CD8-positive, alpha-beta memory T cell (primary cell): ENCODE measurements at regions not wholly inside any gene's neighbourhood (a gene's known extent, or its start where the extent isn't known, plus 50 kb on each side); places are given as distances from the start of the nearest gene placed in this dataset.

ENCODE experiments used
- CTCF ChIA-PET: fragments of 350-600 bp; sonication (Branson Sonifier 250); formaldehyde crosslinking; loops from one replicate; lab custom pipeline; 2021; ENCODE audit warnings: antibody characterized with exemption; lab: Charles Lee
- POLR2A ChIA-PET: fragments of 350-600 bp; sonication (Branson Sonifier 250); formaldehyde crosslinking; loops from one replicate; lab custom pipeline; 2021; ENCODE audit warnings: antibody characterized with exemption; lab: Charles Lee
- DNase-seq, 5 donors: peaks; one replicate each; pipeline versions ENCODE4 v3.0.0 to v3.0.0-alpha.2; 2020 to 2022; ENCODE audit warnings: mixed read lengths in 1 of 5
- H3K27ac ChIP-seq: one replicate; pipeline ENCODE4 v1.7.0; 2013; ENCODE audit warnings: low read depth, mild to moderate bottlenecking, low read length, moderate library complexity
- H3K27me3 ChIP-seq: 2 replicates; pipeline ENCODE4 v1.7.0; 2013; ENCODE audit warnings: low read length, mild to moderate bottlenecking; ENCODE audit not compliant: insufficient read depth, poor library complexity, severe bottlenecking
- H3K36me3 ChIP-seq: 2 replicates; pipeline ENCODE4 v1.7.0; 2013; ENCODE audit warnings: mild to moderate bottlenecking, low read length, moderate library complexity; ENCODE audit not compliant: insufficient read depth
- H3K4me1 ChIP-seq: 2 replicates; pipeline ENCODE4 v1.7.0; 2013; ENCODE audit warnings: mild to moderate bottlenecking, low read length, moderate library complexity; ENCODE audit not compliant: insufficient read depth
- H3K4me3 ChIP-seq: 2 replicates; pipeline ENCODE4 v1.7.0; 2013; ENCODE audit warnings: mild to moderate bottlenecking, low read length
- H3K9me3 ChIP-seq: 2 replicates; pipeline ENCODE4 v1.7.0; 2013; ENCODE audit warnings: mild to moderate bottlenecking, low read length
- H3K27ac Mint-ChIP-seq, 8 donors: one replicate each; pipeline ENCODE4 v1.8.0; 2020 to 2021; ENCODE audit warnings: mixed read lengths in 8 of 8, mild to moderate bottlenecking in 6 of 8, inconsistent platforms in 3 of 8, moderate library complexity in 3 of 8
- H3K27me3 Mint-ChIP-seq, 2 donors: one replicate each; pipeline ENCODE4 v1.8.0; 2020 to 2021; ENCODE audit warnings: mixed read lengths in 2 of 2, mild to moderate bottlenecking in 1 of 2, moderate library complexity in 1 of 2
- H3K36me3 Mint-ChIP-seq, 3 donors: one replicate each; pipeline ENCODE4 v1.8.0; 2020 to 2021; ENCODE audit warnings: mixed read lengths in 3 of 3, inconsistent platforms in 1 of 3, mild to moderate bottlenecking in 1 of 3
- H3K4me1 Mint-ChIP-seq, 3 donors: one replicate each; pipeline ENCODE4 v1.8.0; 2020 to 2021; ENCODE audit warnings: mixed read lengths in 3 of 3, inconsistent platforms in 1 of 3, mild to moderate bottlenecking in 1 of 3
- H3K4me3 Mint-ChIP-seq, 7 donors: one replicate each; pipeline ENCODE4 v1.8.0; 2020 to 2021; ENCODE audit warnings: mixed read lengths in 7 of 7, mild to moderate bottlenecking in 6 of 7, moderate library complexity in 4 of 7, inconsistent platforms in 2 of 7
- H3K9me3 Mint-ChIP-seq, 5 donors: one replicate each; pipeline ENCODE4 v1.8.0; 2020 to 2022; ENCODE audit warnings: mixed read lengths in 5 of 5, mild to moderate bottlenecking in 3 of 5, moderate library complexity in 2 of 5, inconsistent platforms in 1 of 5

- Histone ChIP-seq H3K36me3 (no peaks in the 10 kb centered on the region), H3K4me1 (no peaks in the 10 kb centered on the region), H3K9me3 (no peaks in the 10 kb centered on the region), H3K27me3 (no peaks in the 10 kb centered on the region), H3K27ac (no peak overlapping the region), H3K4me3 (no peak overlapping the region)
- DNase-seq: no peak
- no peak overlapping the region for H3K4me3 Mint-ChIP-seq
- no peaks in the 10 kb centered on the region for H3K27me3 Mint-ChIP-seq
- peak overlapping the region in 1 of 8 donors; percentile 1 for H3K27ac Mint-ChIP-seq
- ChIA-PET POLR2A (no interaction called here), CTCF (no interaction called here)
- H3K9me3 Mint-ChIP-seq: peaks cover 5 to 19% (median 11%) of the 10 kb centered on the region in 5 donors
- H3K4me1 Mint-ChIP-seq: no peaks in the 10 kb centered on the region
- H3K36me3 Mint-ChIP-seq: no peaks in the 10 kb centered on the region
Measured at GRCh38 chr20:11409561-11409960, 508.1 kb upstream of the BTBD3 start.

- H3K9me3 Mint-ChIP-seq: peaks cover 4 to 19% (median 4%) of the 10 kb centered on the region in 5 donors
- H3K36me3 Mint-ChIP-seq: no peaks in the 10 kb centered on the region
- no peak for DNase-seq
- Histone ChIP-seq H3K27ac (no peak overlapping the region), H3K36me3 (no peaks in the 10 kb centered on the region), H3K4me3 (no peak overlapping the region), H3K27me3 (no peaks in the 10 kb centered on the region), H3K9me3 (no peaks in the 10 kb centered on the region), H3K4me1 (no peaks in the 10 kb centered on the region)
- H3K27ac Mint-ChIP-seq: no peak overlapping the region
- no peak overlapping the region for H3K4me3 Mint-ChIP-seq
- H3K4me1 Mint-ChIP-seq: no peaks in the 10 kb centered on the region
- H3K27me3 Mint-ChIP-seq: no peaks in the 10 kb centered on the region
- POLR2A ChIA-PET: no interaction called here
- CTCF ChIA-PET: no interaction called here
Measured at GRCh38 chr20:11411765-11412164, 505.9 kb upstream of the BTBD3 start.

GRCh38 chr20:11426948-11427347, 490.7 kb upstream of the BTBD3 start:
- no peak overlapping the region for H3K4me3 ChIP-seq
- H3K27me3 ChIP-seq: no peaks in the 10 kb centered on the region
- CTCF ChIA-PET: no interaction called here
- no peaks in the 10 kb centered on the region for H3K36me3 Mint-ChIP-seq
- no peaks in the 10 kb centered on the region for H3K27me3 Mint-ChIP-seq
- no peak overlapping the region for H3K4me3 Mint-ChIP-seq
- H3K27ac ChIP-seq: no peak overlapping the region
- H3K9me3 ChIP-seq: no peaks in the 10 kb centered on the region
- no peak overlapping the region for H3K27ac Mint-ChIP-seq
- H3K4me1 Mint-ChIP-seq: no peaks in the 10 kb centered on the region
- H3K9me3 Mint-ChIP-seq: peaks cover 0 to 9% (median 4%) of the 10 kb centered on the region in 5 donors
- no peaks in the 10 kb centered on the region for H3K36me3 ChIP-seq
- DNase-seq: no peak
- no peaks in the 10 kb centered on the region for H3K4me1 ChIP-seq
- POLR2A ChIA-PET: no interaction called here

GRCh38 chr20:11429168-11429567, 488.5 kb upstream of the BTBD3 start:
- Histone ChIP-seq H3K27me3 (no peaks in the 10 kb centered on the region), H3K9me3 (no peaks in the 10 kb centered on the region), H3K4me3 (no peak overlapping the region), H3K36me3 (no peaks in the 10 kb centered on the region), H3K4me1 (no peaks in the 10 kb centered on the region), H3K27ac (no peak overlapping the region)
- POLR2A ChIA-PET: no interaction called here
- Mint-ChIP-seq H3K9me3 (peaks cover 0 to 12% (median 7%) of the 10 kb centered on the region in 5 donors), H3K4me1 (no peaks in the 10 kb centered on the region), H3K36me3 (no peaks in the 10 kb centered on the region), H3K4me3 (no peak overlapping the region), H3K27me3 (no peaks in the 10 kb centered on the region), H3K27ac (no peak overlapping the region)
- CTCF ChIA-PET: no interaction called here
- DNase-seq: no peak

GRCh38 chr20:11429889-11430519, 487.7 kb upstream of the BTBD3 start:
- Mint-ChIP-seq H3K27me3 (no peaks in the 10 kb centered on the region), H3K36me3 (no peaks in the 10 kb centered on the region), H3K9me3 (peaks cover 4 to 17% (median 11%) of the 10 kb centered on the region in 5 donors), H3K27ac (no peak overlapping the region), H3K4me1 (no peaks in the 10 kb centered on the region), H3K4me3 (no peak overlapping the region)
- H3K27me3 ChIP-seq: no peaks in the 10 kb centered on the region
- no peak for DNase-seq
- no peaks in the 10 kb centered on the region for H3K36me3 ChIP-seq
- no peaks in the 10 kb centered on the region for H3K9me3 ChIP-seq
- no peak overlapping the region for H3K27ac ChIP-seq
- no peaks in the 10 kb centered on the region for H3K4me1 ChIP-seq
- CTCF ChIA-PET: no interaction called here
- POLR2A ChIA-PET: no interaction called here
- no peak overlapping the region for H3K4me3 ChIP-seq

GRCh38 chr20:11430652-11431051, 487.0 kb upstream of the BTBD3 start:
- POLR2A ChIA-PET: no interaction called here

GRCh38 chr20:11431621-11432020, 486.1 kb upstream of the BTBD3 start:
- Mint-ChIP-seq H3K4me3 (no peak overlapping the region), H3K4me1 (no peaks in the 10 kb centered on the region), H3K36me3 (no peaks in the 10 kb centered on the region), H3K27ac (no peak overlapping the region), H3K9me3 (peaks cover 9 to 18% (median 13%) of the 10 kb centered on the region in 5 donors), H3K27me3 (no peaks in the 10 kb centered on the region)
- Histone ChIP-seq H3K27ac (no peak overlapping the region), H3K27me3 (no peaks in the 10 kb centered on the region), H3K4me1 (no peaks in the 10 kb centered on the region), H3K36me3 (no peaks in the 10 kb centered on the region), H3K9me3 (no peaks in the 10 kb centered on the region), H3K4me3 (no peak overlapping the region)
- DNase-seq: no peak
- POLR2A ChIA-PET: no interaction called here
- CTCF ChIA-PET: no interaction called here

More at GRCh38 chr20:11430652-11431051, 487.0 kb upstream of the BTBD3 start:
- Mint-ChIP-seq H3K4me3 (no peak overlapping the region), H3K9me3 (peaks cover 5 to 14% (median 12%) of the 10 kb centered on the region in 5 donors), H3K4me1 (no peaks in the 10 kb centered on the region), H3K36me3 (no peaks in the 10 kb centered on the region), H3K27ac (no peak overlapping the region), H3K27me3 (no peaks in the 10 kb centered on the region)
- DNase-seq: no peak
- H3K36me3 ChIP-seq: no peaks in the 10 kb centered on the region
- no peak overlapping the region for H3K27ac ChIP-seq
- H3K4me1 ChIP-seq: no peaks in the 10 kb centered on the region
- no peaks in the 10 kb centered on the region for H3K27me3 ChIP-seq
- H3K9me3 ChIP-seq: no peaks in the 10 kb centered on the region
- H3K4me3 ChIP-seq: no peak overlapping the region
- CTCF ChIA-PET: no interaction called here

- no peaks in the 10 kb centered on the region for H3K36me3 Mint-ChIP-seq
- H3K27ac Mint-ChIP-seq: no peak overlapping the region
- peaks cover 9 to 20% (median 13%) of the 10 kb centered on the region in 5 donors for H3K9me3 Mint-ChIP-seq
- POLR2A ChIA-PET: no interaction called here
- DNase-seq: no peak
- H3K4me1 ChIP-seq: no peaks in the 10 kb centered on the region
- H3K36me3 ChIP-seq: no peaks in the 10 kb centered on the region
- no peaks in the 10 kb centered on the region for H3K27me3 ChIP-seq
- no peaks in the 10 kb centered on the region for H3K9me3 ChIP-seq
- no peak overlapping the region for H3K4me3 Mint-ChIP-seq
- no peak overlapping the region for H3K27ac ChIP-seq
- CTCF ChIA-PET: no interaction called here
- no peaks in the 10 kb centered on the region for H3K4me1 Mint-ChIP-seq
- no peak overlapping the region for H3K4me3 ChIP-seq
- H3K27me3 Mint-ChIP-seq: no peaks in the 10 kb centered on the region
Measured at GRCh38 chr20:11432407-11432806, 485.3 kb upstream of the BTBD3 start.
